Erythroblast (primary cell): ENCODE measurements at regions not wholly inside any gene's neighbourhood (a gene's known extent, or its start where the extent isn't known, plus 50 kb on each side); places are given as distances from the start of the nearest gene placed in this dataset.

ENCODE experiments used
- DNase-seq, 2 experiments: peaks; one replicate each; lab custom pipeline; 2025; lab: John Stamatoyannopoulos, UW
- GATA1 ChIP-seq: IDR thresholded peaks from 2 replicates; pipeline ENCODE4 v1.6.1; 2011; ENCODE audit warnings: low read depth, mild to moderate bottlenecking, control low read depth, low read length, moderate library complexity
- POLR2A ChIP-seq: IDR thresholded peaks from 2 replicates; pipeline ENCODE4 v1.6.1; 2011; ENCODE audit warnings: mild to moderate bottlenecking, low read length

- no peak for TF ChIP-seq POLR2A
- no peak for TF ChIP-seq GATA1
Measured at GRCh38 chr12:111156304-111156703, 212.6 kb downstream of the PHETA1 start.

GRCh38 chr12:111155521-111155920 is 213.4 kb downstream of the PHETA1 start:
- no peak for TF ChIP-seq POLR2A
- TF ChIP-seq GATA1, result no peak
- DNase-seq, result no peak

More at GRCh38 chr12:111156304-111156703, 212.6 kb downstream of the PHETA1 start:
- no peak for DNase-seq

- TF ChIP-seq POLR2A (no peak), GATA1 (no peak)
- DNase-seq, result no peak
Measured at GRCh38 chr12:111155020-111155419, 213.9 kb downstream of the PHETA1 start.

- no peak for DNase-seq
Measured at GRCh38 chr12:111154147-111154834, 214.6 kb downstream of the PHETA1 start.

GRCh38 chr12:111152561-111152960 is 216.3 kb downstream of the PHETA1 start:
- no peak for TF ChIP-seq POLR2A
- no peak for TF ChIP-seq GATA1
- DNase-seq, result no peak

More at GRCh38 chr12:111154147-111154834, 214.6 kb downstream of the PHETA1 start:
- TF ChIP-seq POLR2A, result no peak
- no peak for TF ChIP-seq GATA1

GRCh38 chr12:111150921-111151840 is 217.7 kb downstream of the PHETA1 start:
- no peak for DNase-seq
- TF ChIP-seq POLR2A (no peak), GATA1 (no peak)

GRCh38 chr12:111150360-111150759 is 218.5 kb downstream of the PHETA1 start:
- no peak for TF ChIP-seq GATA1
- no peak for TF ChIP-seq POLR2A
- no peak for DNase-seq

GRCh38 chr12:111149299-111149698 is 219.6 kb downstream of the PHETA1 start:
- DNase-seq, result no peak
- TF ChIP-seq POLR2A (no peak), GATA1 (no peak)

GRCh38 chr12:111148005-111148404 is 220.9 kb downstream of the PHETA1 start:
- TF ChIP-seq POLR2A (no peak), GATA1 (no peak)
- no peak for DNase-seq

GRCh38 chr12:111143271-111143670 is 222.9 kb upstream of the MYL2 start:
- no peak for TF ChIP-seq GATA1
- DNase-seq, result no peak

GRCh38 chr12:111141205-111141604 is 220.8 kb upstream of the MYL2 start:
- TF ChIP-seq GATA1 (no peak), POLR2A (no peak)
- no peak for DNase-seq

- TF ChIP-seq GATA1 (no peak), POLR2A (no peak)
- DNase-seq, result no peak
Measured at GRCh38 chr12:111138016-111138415, 217.6 kb upstream of the MYL2 start.

GRCh38 chr12:111135293-111135832 is 215.0 kb upstream of the MYL2 start:
- no peak for DNase-seq
- TF ChIP-seq GATA1 (no peak), POLR2A (no peak)

- TF ChIP-seq GATA1 (no peak), POLR2A (no peak)
Measured at GRCh38 chr12:111130336-111130735, 210.0 kb upstream of the MYL2 start.

More at GRCh38 chr12:111130336-111130735, 210.0 kb upstream of the MYL2 start:
- no peak for DNase-seq
